COLO829 (cell line): ENCODE measurements at regions not wholly inside any gene's neighbourhood (a gene's known extent, or its start where the extent isn't known, plus 50 kb on each side); places are given as distances from the start of the nearest gene placed in this dataset.

Source experiments
- DNase-seq: peaks from one replicate; pipeline ENCODE4 v3.0.0; 2012; ENCODE audit warnings: low spot score

- no peak for DNase-seq
Observed at GRCh38 chr10:128422999-128423398, 296.8 kb upstream of the MKI67 start.

GRCh38 chr10:128429321-128429720, 303.1 kb upstream of the MKI67 start:
- DNase-seq = no peak

GRCh38 chr10:128429835-128430513, 303.8 kb upstream of the MKI67 start:
- DNase-seq = no peak

- DNase-seq = no peak
Observed at GRCh38 chr10:128431083-128431482, 304.9 kb upstream of the MKI67 start.

DNA sequence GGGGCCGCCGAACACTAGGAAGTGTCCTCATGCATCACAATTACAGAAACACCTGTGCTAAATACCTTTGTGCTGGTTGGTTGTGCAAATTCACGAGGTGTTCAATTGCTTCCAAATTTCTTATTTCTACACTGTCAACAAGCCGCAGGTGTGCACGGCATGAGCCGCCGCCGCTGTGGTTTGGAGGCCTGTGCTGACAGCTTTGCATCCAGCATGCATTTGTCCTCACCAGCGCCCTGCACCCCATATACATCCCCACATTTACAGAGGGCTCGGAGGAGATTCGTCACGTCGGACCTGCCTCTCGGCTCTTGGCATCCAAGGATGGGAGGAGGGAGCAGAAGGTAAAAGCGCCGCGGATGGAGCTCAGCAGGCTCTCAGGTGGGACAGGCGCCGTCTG, 305.3 kb upstream of the MKI67 start:
- no peak for DNase-seq

DNA sequence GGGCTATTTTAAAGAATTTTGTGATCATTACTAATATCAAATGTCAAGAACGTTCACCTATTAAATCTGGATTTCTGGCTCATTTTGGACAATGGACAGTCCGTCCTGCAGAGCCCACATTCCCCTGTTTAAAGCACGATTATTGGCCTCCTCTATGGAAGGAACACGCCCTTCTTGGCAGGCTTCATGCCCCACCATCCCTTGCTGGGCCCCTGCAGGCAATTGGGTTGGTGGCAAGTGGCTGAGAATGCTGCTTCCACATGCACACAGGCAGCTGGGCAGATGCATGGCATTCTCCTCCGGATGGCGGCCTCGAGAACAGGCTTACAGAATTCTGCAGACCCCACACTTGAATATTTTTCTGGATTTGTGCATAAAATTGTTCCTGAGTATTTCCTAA, 305.8 kb upstream of the MKI67 start:
- no peak for DNase-seq

DNA sequence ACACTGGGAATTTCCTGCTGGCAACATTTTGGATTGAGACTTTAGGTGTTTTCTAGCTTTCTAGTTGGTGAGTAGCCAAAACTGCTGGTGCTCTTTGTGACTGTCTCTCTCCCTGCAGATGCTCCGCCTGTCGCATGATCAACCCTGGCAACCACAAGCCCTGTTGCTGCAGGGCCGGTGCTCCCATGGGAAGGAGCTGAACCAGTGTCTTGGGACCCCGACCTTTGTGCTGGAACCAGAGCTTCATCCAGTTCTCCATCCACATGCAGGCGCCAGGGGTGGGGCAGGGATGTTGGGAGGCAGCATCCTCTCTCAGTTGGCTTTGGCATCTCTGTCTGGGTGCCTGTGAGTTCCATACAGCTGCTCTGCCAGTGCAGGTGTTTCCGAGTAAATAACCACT, 306.2 kb upstream of the MKI67 start:
- DNase-seq = no peak

DNA sequence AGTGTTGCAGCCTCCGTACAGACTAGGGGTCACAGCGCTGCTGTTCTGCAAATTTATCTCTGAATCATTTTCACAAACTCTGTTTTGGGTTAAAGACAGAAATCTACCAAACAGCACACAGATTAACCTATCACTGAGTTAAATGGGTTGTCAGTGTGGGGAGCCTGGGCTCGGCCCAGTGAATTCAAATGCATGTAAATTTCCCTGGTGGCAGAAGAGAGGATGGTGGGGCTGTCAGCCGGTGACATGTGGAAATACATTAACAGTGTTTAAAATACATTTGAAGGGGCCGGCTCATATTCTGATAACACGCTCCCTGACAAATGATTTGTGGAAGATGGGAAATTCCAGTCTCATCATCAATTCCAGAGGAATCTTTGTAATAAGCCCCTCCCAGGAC, 309.6 kb upstream of the MKI67 start:
- DNase-seq = no peak

- no peak for DNase-seq
Observed at GRCh38 chr10:128437786-128438345, 311.6 kb upstream of the MKI67 start.

GRCh38 chr10:128438417-128439063, 312.3 kb upstream of the MKI67 start:
- no peak for DNase-seq

DNA sequence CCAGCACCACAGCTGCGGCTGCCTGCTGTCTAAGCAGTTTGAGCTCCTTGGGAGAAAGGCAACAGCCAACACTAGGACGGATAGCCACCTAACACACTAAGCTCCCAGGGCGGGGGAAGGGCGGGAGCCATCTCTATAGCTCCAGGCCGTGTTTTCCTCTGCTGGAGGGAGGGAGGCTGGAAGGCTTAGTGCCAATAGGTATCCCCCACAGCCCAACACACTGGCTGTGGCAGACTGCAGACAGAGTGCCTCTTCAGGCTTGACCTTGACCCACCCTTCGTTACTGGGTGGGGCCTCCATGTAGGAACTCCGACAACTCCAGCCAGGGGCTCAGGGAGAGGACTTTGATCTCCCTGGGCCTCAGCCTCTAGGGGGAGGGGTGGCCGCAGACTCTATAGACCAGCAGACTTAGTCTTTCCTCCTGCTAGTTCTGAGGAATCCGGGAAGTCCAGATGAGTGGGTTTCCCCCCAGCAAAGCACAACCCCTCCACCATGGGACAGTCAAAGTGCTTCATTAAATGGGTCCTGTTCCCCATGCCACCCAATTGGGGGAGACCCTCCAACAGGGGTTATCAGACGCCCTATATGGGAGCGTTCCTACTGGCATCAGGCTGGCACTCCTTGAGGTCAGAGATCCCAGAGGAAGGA, 314.4 kb upstream of the MKI67 start:
- no peak for DNase-seq

GRCh38 chr10:128443925-128444518, 317.8 kb upstream of the MKI67 start:
- no peak for DNase-seq

- DNase-seq = no peak
Observed at GRCh38 chr10:128448796-128449195, 322.6 kb upstream of the MKI67 start.

DNA sequence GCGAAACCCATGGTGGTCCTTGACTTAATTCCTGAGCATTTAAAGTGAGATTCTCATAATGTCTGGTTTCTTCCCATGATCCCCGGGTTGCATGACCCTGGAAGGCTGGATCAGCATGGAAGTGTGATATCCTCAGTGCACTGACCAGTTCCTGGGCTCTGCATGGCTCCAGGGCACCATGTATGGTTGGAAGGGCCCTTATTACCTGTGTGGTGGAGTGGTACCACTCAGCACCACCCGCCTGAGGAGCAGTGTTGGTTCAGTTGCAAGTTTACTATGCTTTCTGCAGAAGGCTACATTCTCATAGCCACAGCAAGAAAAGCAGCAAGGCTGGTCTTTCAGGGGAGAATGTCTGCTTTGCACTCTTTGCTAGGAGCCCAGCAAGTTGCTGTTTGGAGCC, 325.7 kb upstream of the MKI67 start:
- no peak for DNase-seq

GRCh38 chr10:128456271-128456670, 330.0 kb upstream of the MKI67 start:
- no peak for DNase-seq

DNA sequence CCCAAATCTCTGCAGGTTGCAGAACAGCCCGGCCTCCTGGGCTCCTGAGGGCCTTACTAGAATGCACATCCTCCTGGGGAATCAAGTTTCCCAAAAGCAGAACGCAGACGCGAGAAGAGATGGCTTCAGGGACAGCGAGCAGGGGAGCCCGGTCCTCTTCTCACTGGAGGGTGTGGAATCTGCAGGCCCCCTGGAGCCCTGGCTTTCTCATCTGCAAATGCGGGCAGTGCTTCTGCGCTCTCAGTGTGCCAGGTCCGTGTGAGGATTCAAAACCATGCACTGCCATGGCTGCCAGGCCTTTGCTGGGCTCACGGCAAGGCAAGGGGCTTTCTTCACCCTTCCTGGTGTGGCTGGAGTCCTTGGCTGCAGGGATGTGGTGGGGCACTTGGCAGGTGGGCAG, 330.9 kb upstream of the MKI67 start:
- DNase-seq = no peak

GRCh38 chr10:128461991-128462390, 335.8 kb upstream of the MKI67 start:
- DNase-seq = no peak

- DNase-seq = no peak
Observed at GRCh38 chr10:128462844-128463243, 336.6 kb upstream of the MKI67 start.

- DNase-seq = no peak
Observed at GRCh38 chr10:128463991-128464760, 338.0 kb upstream of the MKI67 start.

- DNase-seq = no peak
Observed at GRCh38 chr10:128465697-128466096, 339.5 kb upstream of the MKI67 start.

- no peak for DNase-seq
Observed at GRCh38 chr10:128466831-128467371, 340.7 kb upstream of the MKI67 start.

- DNase-seq = no peak
Observed at GRCh38 chr10:128468462-128468861, 342.2 kb upstream of the MKI67 start.
